Fibroblast of the aortic adventitia (primary cell): ENCODE measurements at regions not wholly inside any gene's neighbourhood (a gene's known extent, or its start where the extent isn't known, plus 50 kb on each side); places are given as distances from the start of the nearest gene placed in this dataset.
"Not testable (repeated sequence)": the region's sequence is repeated elsewhere in the genome, so short reads cannot be mapped to it uniquely, and the experiment has no call there.

ENCODE experiments used
- DNase-seq: peaks from one replicate; pipeline ENCODE4 v3.0.0-alpha.2; 2010; ENCODE audit warnings: low read depth
- H3K4me3 ChIP-seq: 2 replicates; pipeline ENCODE4 v1.5.1; 2011; ENCODE audit warnings: low read depth, mild to moderate bottlenecking, control low read depth, low read length, moderate library complexity
- CTCF ChIP-seq: IDR thresholded peaks from 2 replicates; pipeline ENCODE4 v1.5.1; 2011; ENCODE audit warnings: mild to moderate bottlenecking, low read length, control low read depth, inconsistent platforms; ENCODE audit not compliant: insufficient read depth

DNA sequence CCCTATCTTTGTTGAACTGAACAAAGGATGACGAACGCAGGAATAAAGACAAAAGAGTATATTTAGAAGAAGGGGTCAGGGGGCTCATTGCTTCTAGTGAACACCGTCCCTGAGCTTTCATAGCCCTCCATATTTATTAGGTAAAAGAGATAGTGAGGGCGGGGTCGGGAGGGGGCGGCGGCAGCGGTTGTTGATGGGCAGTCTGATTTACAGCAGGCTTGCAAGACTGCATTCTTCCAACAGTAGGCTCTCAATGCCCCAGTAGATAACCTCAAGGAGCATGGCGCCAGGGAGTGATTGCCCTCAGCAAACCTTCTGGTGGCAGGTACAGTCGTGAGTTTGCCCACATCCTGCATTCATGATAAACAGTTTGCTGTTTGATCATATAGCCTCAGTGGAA, 563.3 kb upstream of the SYNCRIP start:
- no peak for DNase-seq
- TF ChIP-seq CTCF = no peak
- no peak overlapping the region for H3K4me3 ChIP-seq

DNA sequence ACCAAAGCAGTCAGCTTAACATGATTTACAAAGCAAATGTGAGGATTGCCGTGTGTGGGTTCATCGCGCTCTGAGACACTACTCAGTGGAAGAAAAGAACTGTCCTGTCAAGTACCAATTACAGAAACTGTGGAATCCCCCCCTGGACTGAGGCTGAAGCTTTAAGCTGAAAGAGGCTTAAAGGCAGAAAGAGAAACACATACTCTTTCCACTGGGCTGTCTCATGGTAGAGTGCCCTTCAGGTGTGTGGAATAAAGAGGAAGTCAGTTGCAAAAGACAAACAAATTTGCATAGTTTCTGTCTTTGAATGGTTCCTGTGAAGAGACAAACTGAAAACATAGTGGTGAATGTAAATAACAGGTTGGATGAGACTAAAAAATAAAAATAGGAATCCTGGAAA, 560.4 kb upstream of the SYNCRIP start:
- H3K4me3 ChIP-seq = no peak overlapping the region
- TF ChIP-seq CTCF = no peak
- DNase-seq = no peak

DNA sequence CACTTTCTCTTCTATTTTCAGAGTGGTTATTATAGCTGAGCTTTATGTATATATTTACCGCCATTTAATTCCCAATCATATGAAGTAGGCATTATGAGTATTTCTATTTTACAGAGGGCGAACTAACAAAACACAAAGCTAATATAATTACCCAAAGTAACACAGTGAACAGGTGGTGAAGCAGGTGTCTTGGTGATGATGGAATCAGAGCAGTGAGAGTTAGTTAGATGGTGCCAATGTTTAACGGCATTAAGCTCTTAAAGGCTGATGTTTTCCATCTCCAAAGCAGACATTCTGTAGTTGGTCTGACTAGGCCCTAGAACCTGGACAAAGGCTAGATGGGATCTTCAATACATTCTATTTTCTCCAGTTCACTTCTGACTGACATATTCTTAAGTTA, 551.1 kb upstream of the SYNCRIP start:
- no peak for TF ChIP-seq CTCF
- no peak overlapping the region for H3K4me3 ChIP-seq
- no peak for DNase-seq

DNA sequence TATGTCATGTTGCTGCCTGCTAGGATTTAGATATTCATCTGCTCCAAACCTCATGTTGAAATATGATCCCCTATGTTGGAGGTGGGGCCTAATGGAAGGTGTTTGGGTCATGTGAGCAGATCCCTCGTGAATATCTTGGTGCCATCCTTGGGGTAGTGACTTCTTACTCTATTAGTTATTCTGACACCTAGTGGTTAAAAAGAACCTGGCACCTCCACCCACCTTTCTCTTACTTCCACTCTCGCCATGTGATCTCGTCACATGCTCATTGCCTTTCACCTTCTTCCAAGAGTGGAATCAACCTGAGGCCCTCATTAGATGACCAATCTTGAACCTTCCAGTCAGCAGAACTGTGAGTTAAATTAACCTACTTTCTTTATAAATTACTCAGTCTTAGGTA, 549.4 kb upstream of the SYNCRIP start:
- peak; percentile 1 for DNase-seq
- no peak overlapping the region for H3K4me3 ChIP-seq
- no peak for TF ChIP-seq CTCF

GRCh38 chr6:86175149-86175548, 532.5 kb upstream of the SYNCRIP start:
- DNase-seq, H3K4me3 ChIP-seq: not testable (repeated sequence)

DNA sequence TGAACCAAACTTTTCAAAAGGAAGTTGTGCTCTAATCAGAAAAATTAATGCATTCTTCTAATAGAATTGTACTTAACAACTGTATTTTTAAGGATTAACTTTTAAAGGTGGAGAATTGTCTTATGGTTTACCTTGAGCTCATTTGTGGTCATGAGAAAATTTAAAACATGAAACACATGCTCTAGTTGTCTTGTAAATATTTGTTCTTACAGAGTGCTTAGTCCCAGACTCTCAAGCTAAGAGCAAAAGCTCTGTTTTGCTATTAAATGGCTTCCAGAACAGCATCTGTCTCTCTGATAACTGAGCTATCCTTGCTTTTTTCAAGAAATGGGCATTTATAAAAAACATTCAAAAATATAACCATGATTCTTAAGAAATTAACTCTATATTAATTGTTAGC, 512.2 kb upstream of the SYNCRIP start:
- no peak for TF ChIP-seq CTCF
- no peak for DNase-seq
- H3K4me3 ChIP-seq = no peak overlapping the region

DNA sequence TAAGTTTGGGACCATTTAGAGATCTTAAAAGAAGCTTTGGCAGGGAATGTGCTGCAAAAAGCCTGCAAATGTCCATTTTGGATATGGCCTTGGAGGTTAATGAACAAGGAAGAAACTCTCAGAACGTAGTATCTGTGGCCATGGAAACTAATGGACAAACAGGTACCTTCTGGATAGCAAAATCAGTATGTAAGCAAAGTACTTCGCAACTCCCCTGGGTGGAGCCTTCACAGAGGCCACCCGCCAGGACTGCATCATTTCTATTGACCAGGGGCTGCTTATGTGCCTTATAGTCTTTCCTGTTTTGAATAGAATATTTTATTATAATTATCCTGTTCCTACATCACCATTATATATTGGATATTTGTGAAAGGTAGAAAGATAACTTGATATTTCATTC, 510.8 kb upstream of the SYNCRIP start:
- no peak overlapping the region for H3K4me3 ChIP-seq
- no peak for DNase-seq
- no peak for TF ChIP-seq CTCF

GRCh38 chr6:86152546-86152945, 509.9 kb upstream of the SYNCRIP start:
- DNase-seq = no peak
- TF ChIP-seq CTCF = no peak
- H3K4me3 ChIP-seq = no peak overlapping the region
